ENCODE measurements at regions not wholly inside any gene's neighbourhood (a gene's known extent, or its start where the extent isn't known, plus 50 kb on each side); places are given as distances from the start of the nearest gene placed in this dataset.

DNA sequence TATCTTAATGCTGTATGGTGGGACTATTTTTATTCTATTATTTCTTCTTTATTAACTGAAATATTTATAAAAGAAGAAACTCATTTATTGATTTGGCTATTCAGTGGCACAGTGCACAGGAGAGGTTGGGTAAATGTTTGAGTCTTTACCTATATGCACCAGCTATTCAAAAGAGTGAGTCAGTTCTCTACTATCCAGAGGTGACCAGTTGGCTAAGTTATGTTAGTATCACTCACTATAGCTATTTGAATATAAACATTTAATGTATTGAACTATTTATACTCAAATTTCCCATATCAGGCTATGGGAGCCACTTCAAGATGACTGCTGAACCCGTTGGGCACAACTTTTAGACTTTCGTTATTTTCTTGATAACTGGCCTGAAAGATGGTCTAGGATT lies 106.1 kb upstream of the VEGFC start:
- TF ChIP-seq, protein P1, sequence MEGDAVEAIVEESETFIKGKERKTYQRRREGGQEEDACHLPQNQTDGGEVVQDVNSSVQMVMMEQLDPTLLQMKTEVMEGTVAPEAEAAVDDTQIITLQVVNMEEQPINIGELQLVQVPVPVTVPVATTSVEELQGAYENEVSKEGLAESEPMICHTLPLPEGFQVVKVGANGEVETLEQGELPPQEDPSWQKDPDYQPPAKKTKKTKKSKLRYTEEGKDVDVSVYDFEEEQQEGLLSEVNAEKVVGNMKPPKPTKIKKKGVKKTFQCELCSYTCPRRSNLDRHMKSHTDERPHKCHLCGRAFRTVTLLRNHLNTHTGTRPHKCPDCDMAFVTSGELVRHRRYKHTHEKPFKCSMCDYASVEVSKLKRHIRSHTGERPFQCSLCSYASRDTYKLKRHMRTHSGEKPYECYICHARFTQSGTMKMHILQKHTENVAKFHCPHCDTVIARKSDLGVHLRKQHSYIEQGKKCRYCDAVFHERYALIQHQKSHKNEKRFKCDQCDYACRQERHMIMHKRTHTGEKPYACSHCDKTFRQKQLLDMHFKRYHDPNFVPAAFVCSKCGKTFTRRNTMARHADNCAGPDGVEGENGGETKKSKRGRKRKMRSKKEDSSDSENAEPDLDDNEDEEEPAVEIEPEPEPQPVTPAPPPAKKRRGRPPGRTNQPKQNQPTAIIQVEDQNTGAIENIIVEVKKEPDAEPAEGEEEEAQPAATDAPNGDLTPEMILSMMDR (IDR thresholded peaks at IDR 0.05): no peak
- no peak for TF ChIP-seq POLR2A (IDR thresholded peaks at IDR 0.05)
- TF ChIP-seq POLR2AphosphoS5 (IDR thresholded peaks at IDR 0.05): no peak
